Stimulated activated CD4-positive, alpha-beta T cell treated with anti-CD3 and anti-CD28 coated beads, TNF-alpha, amount 100 ng/mL, for 1 hour (primary cell): ENCODE measurements at regions not wholly inside any gene's neighbourhood (a gene's known extent, or its start where the extent isn't known, plus 50 kb on each side); places are given as distances from the start of the nearest gene placed in this dataset.
"Not testable (repeated sequence)": the region's sequence is repeated elsewhere in the genome, so short reads cannot be mapped to it uniquely, and the experiment has no call there.

Experiments
- DNase-seq, 3 donors: peaks; one replicate each; pipeline ENCODE4 v3.0.0-alpha.2; 2020; ENCODE audit warnings: low read depth in 3 of 3, low spot score in 1 of 3

GRCh38 chr1:172833954-172834353, 175.1 kb downstream of the FASLG start:
- no peak for DNase-seq

DNA sequence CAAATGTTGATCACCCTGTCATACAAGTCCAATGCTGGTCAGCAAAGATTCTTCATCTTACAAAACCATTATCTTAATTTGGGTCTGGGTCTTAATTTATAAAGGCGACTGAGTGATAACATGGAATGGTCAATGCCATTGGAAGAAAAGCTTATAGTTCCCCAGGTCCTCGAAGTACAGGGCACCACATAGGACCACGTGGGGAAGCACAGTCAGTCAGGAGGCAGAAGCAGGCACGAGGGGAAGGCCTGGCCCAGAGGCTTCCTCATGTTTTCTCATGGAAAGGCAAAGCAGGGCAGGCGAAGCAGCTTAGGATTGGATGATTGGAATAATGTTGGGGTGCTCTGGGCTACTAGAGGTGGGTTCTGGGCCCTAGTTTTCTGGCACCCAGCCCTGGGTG, 175.7 kb downstream of the FASLG start:
- no peak for DNase-seq

DNA sequence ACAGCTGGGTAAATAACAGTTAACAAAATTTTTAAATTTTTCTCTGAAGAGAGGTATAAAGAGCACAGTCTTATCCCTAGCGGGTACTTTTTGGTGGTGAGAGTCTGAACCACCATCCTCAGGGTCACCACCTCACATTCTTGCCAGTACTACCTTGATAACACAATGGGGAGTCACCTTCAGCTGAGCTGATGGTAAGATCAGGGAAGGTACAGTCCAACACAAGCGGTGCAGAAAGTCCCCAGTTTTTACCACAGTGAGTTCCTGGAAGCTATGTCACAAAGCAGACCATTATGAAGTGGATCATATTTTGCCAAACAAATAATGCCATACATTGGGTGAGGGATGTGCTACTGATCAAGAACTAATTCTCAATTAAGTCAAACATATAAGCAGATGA, 176.9 kb downstream of the FASLG start:
- DNase-seq: no peak

- peak in 2 of 3 donors; percentile 2 to 8 for DNase-seq
Measured at GRCh38 chr1:172837816-172838679, 179.1 kb downstream of the FASLG start.

- DNase-seq: no peak
Measured at GRCh38 chr1:172838680-172839313, 179.9 kb downstream of the FASLG start.

DNA sequence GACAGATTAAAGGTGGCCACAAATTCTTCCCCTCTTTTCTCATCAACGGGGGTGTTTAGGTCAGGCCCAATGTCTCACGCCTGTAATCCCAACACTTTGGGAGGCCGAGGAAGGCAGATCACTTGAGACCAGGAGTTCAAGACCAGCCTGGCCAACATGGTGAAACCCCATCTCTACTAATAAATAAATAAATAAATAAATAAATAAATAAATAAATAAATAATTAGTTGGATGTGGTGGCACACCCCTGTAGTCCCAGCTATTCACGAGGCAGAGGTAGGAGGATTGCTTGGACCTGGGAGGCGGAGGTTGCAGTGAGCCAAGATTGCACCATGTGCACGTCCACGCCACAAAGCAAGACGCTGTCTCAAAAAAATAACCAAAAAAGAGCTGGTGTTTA, 180.7 kb downstream of the FASLG start:
- not testable (repeated sequence) for DNase-seq

- no peak for DNase-seq
Measured at GRCh38 chr1:172843444-172843843, 184.5 kb downstream of the FASLG start.

- peak; percentile 2 to 28 (median 19) for DNase-seq
Measured at GRCh38 chr1:172845371-172845770, 186.5 kb downstream of the FASLG start.

- no peak for DNase-seq
Measured at GRCh38 chr1:172845865-172846264, 187.0 kb downstream of the FASLG start.

GRCh38 chr1:172847814-172848213, 188.9 kb downstream of the FASLG start:
- DNase-seq: not testable (repeated sequence)

DNA sequence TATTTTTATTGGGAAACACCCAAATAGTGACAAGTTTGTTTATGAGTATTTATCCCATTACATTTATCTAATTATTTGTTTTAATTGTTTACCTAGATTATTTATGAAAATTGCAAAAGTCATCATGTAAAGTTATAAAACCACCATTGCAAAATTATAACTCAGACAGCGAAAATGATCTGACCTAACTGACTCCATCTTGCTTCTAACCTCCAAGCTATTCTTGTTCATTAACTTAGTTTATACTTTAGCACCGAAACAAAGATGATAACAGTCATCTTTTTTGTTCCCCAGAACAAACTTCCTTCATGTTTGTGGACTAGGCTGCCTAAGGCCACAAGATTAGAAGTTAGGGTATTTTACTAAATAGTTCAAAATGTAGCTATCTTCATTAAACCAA, 190.8 kb downstream of the FASLG start:
- DNase-seq: no peak

- no peak for DNase-seq
Measured at GRCh38 chr1:172851077-172851476, 192.2 kb downstream of the FASLG start.

- DNase-seq: no peak
Measured at GRCh38 chr1:172851856-172852255, 193.0 kb downstream of the FASLG start.

GRCh38 chr1:172855983-172856382, 194.8 kb downstream of the TNFSF18 start:
- DNase-seq: not testable (repeated sequence)

DNA sequence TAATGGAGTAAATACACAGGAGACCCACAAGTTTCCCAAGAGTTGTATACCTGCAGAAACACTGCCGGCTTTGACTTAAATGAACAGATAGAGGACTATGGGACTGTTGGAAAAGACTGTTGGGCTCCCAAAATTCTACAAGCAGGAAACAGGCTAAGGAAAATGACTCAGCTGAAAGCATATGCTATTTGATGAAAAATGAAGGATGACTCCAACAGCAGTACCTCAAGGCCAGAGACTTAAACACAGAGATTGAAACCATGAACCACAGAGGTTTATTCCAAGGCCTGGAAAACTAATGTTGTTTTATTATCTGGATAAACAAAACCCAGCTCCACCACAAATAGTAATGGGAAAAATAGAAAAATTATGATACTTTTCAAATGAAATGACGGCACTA, 187.7 kb downstream of the TNFSF18 start:
- DNase-seq: no peak

DNA sequence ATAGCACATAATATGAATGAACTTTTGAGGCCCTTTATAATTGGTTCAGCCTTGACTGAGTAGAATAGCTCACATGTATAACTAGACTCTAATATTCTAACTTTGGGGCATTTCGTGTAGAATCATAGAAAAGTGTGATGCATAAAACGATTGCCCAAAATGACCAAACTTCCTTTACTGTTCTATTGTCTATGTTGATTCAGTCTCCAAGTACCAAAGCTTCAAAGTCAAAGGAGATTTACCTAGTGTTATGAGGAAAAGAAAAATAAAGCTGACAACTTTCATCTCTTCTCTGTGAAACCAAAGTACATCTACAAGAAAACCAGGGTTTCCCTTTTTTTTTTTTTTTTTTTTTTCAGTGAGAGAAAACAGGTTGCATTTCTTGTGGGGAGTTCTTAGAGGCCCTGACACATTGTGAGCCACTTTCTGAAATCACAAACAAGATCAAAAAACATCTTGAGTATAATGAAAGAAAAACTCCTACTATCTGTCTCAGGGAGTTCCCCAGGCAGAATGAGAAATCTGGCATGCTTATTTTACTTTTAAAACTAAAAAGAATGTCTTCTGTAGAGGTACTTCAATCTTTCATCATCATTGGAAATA, 183.4 kb downstream of the TNFSF18 start:
- DNase-seq: no peak

GRCh38 chr1:172870901-172871606, 179.7 kb downstream of the TNFSF18 start:
- no peak for DNase-seq

GRCh38 chr1:172874950-172875349, 175.8 kb downstream of the TNFSF18 start:
- DNase-seq: no peak

DNA sequence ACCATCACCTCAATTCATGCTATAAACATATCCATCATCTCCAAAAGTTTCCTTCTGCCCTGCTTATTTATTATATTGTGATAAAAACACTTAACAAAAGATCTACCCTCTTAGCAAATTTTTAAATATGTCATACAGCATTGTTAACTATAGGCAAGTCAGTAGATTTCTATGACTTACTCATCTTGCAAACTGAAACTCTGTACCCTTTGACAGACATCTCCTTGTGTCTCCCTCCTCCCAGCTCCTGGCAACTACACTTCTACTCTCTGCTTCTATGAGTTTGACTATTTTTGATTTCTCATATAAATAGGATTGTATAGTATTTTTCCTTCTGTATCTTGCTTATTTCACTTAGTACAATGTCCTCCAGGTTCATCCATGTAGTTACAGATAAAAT, 174.8 kb downstream of the TNFSF18 start:
- no peak for DNase-seq

GRCh38 chr1:172882385-172882784, 168.4 kb downstream of the TNFSF18 start:
- no peak for DNase-seq

GRCh38 chr1:172882791-172883386, 167.9 kb downstream of the TNFSF18 start:
- DNase-seq: no peak
